Lower lobe of right lung (tissue), 2 donors: ENCODE measurements at regions not wholly inside any gene's neighbourhood (a gene's known extent, or its start where the extent isn't known, plus 50 kb on each side); places are given as distances from the start of the nearest gene placed in this dataset.

Experiments used
- ATAC-seq, 2 donors: fragments of 200-7000 bp; cut with Tn5 transposase; one replicate each; pipeline ENCODE4 v1.9.1; 2020 to 2022; ENCODE audit warnings: mild to moderate bottlenecking in 2 of 2, moderate library complexity in 2 of 2
- DNase-seq: peaks from one replicate; pipeline ENCODE4 v3.0.0-alpha.2; 2020
- H3K27ac ChIP-seq: fragments of 200-600 bp; one replicate; pipeline ENCODE4 v1.8.0; 2022
- H3K27me3 ChIP-seq: fragments of 200-600 bp; one replicate; pipeline ENCODE4 v1.8.0; 2022; ENCODE audit warnings: low read depth
- H3K36me3 ChIP-seq: fragments of 200-600 bp; one replicate; pipeline ENCODE4 v1.8.0; 2022; ENCODE audit warnings: mild to moderate bottlenecking
- H3K4me1 ChIP-seq: fragments of 200-600 bp; one replicate; pipeline ENCODE4 v1.8.0; 2022
- H3K4me3 ChIP-seq: fragments of 200-600 bp; one replicate; pipeline ENCODE4 v1.8.0; 2022; ENCODE audit warnings: mild to moderate bottlenecking
- H3K9me3 ChIP-seq: fragments of 200-600 bp; one replicate; pipeline ENCODE4 v1.8.0; 2022
- CTCF ChIP-seq: fragments of 200-600 bp; IDR thresholded peaks from one replicate; pipeline ENCODE4 v1.8.0; 2022; ENCODE audit warnings: antibody characterized with exemption, mild to moderate bottlenecking
- intact Hi-C: fragments of 100-400 bp; cut with DNase I; formaldehyde crosslinking; loops from one replicate; pipeline ENCODE4 v1.11.0; 2022
- donor health status: DM: no; HTN: yes; CAD: no; lungs with severe emphysema.

GRCh38 chr2:147499785-147500184 lies 345.0 kb upstream of the ACVR2A start:
- no peaks in the 10 kb centered on the region for H3K27me3 ChIP-seq
- intact Hi-C loops, result no loop called here
- no peak for DNase-seq
- H3K36me3 ChIP-seq, result no peaks in the 10 kb centered on the region
- H3K4me3 ChIP-seq, result no peak overlapping the region
- TF ChIP-seq CTCF, result no peak
- ATAC-seq, result no peak
- H3K27ac ChIP-seq, result no peak overlapping the region
- no peaks in the 10 kb centered on the region for H3K9me3 ChIP-seq
- no peaks in the 10 kb centered on the region for H3K4me1 ChIP-seq

GRCh38 chr2:147495734-147496133 lies 349.1 kb upstream of the ACVR2A start:
- H3K9me3 ChIP-seq, result no peaks in the 10 kb centered on the region
- no peak overlapping the region for H3K4me3 ChIP-seq
- TF ChIP-seq CTCF, result no peak
- no peak for DNase-seq
- intact Hi-C loops, result no loop called here
- no peak overlapping the region for H3K27ac ChIP-seq
- H3K4me1 ChIP-seq, result no peaks in the 10 kb centered on the region
- no peaks in the 10 kb centered on the region for H3K27me3 ChIP-seq
- no peaks in the 10 kb centered on the region for H3K36me3 ChIP-seq
- ATAC-seq, result no peak

- no peak overlapping the region for H3K27ac ChIP-seq
Measured at GRCh38 chr2:147492471-147492870, 352.4 kb upstream of the ACVR2A start.

GRCh38 chr2:147491506-147491905 lies 353.3 kb upstream of the ACVR2A start:
- H3K27ac ChIP-seq, result no peak overlapping the region
- no peak overlapping the region for H3K4me3 ChIP-seq
- no peaks in the 10 kb centered on the region for H3K36me3 ChIP-seq
- intact Hi-C loops, result no loop called here
- H3K27me3 ChIP-seq, result no peaks in the 10 kb centered on the region
- TF ChIP-seq CTCF, result no peak
- no peak for DNase-seq
- no peak for ATAC-seq
- no peaks in the 10 kb centered on the region for H3K9me3 ChIP-seq
- H3K4me1 ChIP-seq, result no peaks in the 10 kb centered on the region

More at GRCh38 chr2:147492471-147492870, 352.4 kb upstream of the ACVR2A start:
- no peaks in the 10 kb centered on the region for H3K4me1 ChIP-seq
- DNase-seq (no peak), ATAC-seq (no peak)
- H3K9me3 ChIP-seq, result no peaks in the 10 kb centered on the region
- no peaks in the 10 kb centered on the region for H3K36me3 ChIP-seq
- no peak for TF ChIP-seq CTCF
- H3K4me3 ChIP-seq, result no peak overlapping the region
- intact Hi-C loops, result no loop called here
- H3K27me3 ChIP-seq, result no peaks in the 10 kb centered on the region

- DNase-seq (no peak), ATAC-seq (no peak)
- H3K4me1 ChIP-seq, result no peaks in the 10 kb centered on the region
Measured at GRCh38 chr2:147490401-147491261, 354.2 kb upstream of the ACVR2A start.

More at GRCh38 chr2:147490401-147491261, 354.2 kb upstream of the ACVR2A start:
- intact Hi-C loops, result no loop called here
- Histone ChIP-seq H3K4me3 (no peak overlapping the region), H3K27me3 (no peaks in the 10 kb centered on the region), H3K9me3 (no peaks in the 10 kb centered on the region), H3K36me3 (no peaks in the 10 kb centered on the region), H3K27ac (no peak overlapping the region)
- TF ChIP-seq CTCF, result no peak
